ENCODE measurements at regions not wholly inside any gene's neighbourhood (a gene's known extent, or its start where the extent isn't known, plus 50 kb on each side); places are given as distances from the start of the nearest gene placed in this dataset.

DNA sequence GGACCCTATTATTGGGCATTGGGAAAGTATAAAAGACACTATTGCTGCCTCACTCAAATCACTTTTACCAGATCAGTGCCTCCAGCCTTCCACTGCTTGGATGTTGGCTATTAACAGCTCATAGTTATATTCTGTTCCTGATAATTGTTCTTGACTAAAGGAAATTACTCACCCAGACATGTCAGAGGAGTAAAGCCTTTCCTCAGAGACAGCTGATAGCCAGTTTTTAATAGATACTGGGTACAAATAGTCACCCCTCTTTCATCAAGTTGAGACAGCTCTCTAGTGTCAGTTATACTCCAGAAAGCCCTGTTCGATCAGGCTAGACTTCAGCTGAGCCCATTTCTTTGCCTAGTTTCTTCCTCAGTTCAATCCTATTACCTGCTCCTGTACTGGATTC is 876.1 kb upstream of the B3GALT2 start:
- TF ChIP-seq CTCF (IDR thresholded peaks at IDR 0.05) (no peak), POLR2A (IDR thresholded peaks at IDR 0.05; ENCODE audit: low read length) (no peak), MAX (IDR thresholded peaks at IDR 0.05) (no peak), RCOR1 (IDR thresholded peaks at IDR 0.05; ENCODE audit: low read depth, low read length) (no peak), EP300 (IDR thresholded peaks at IDR 0.05) (no peak), MYC (IDR thresholded peaks at IDR 0.05; ENCODE audit: borderline replicate concordance, low read length) (no peak), KDM1A (IDR thresholded peaks at IDR 0.05; ENCODE audit: low read depth) (no peak), RFX5 (IDR thresholded peaks at IDR 0.05) (no peak)

All from A549 (cell line).